Upper lobe of right lung (tissue), 1 donor: ENCODE measurements at regions not wholly inside any gene's neighbourhood (a gene's known extent, or its start where the extent isn't known, plus 50 kb on each side); places are given as distances from the start of the nearest gene placed in this dataset.

Source experiments
- ATAC-seq: fragments of 200-7000 bp; cut with Tn5 transposase; one replicate; pipeline ENCODE4 v1.9.1; 2020; ENCODE audit warnings: mild to moderate bottlenecking, moderate library complexity
- DNase-seq: peaks from one replicate; pipeline ENCODE4 v3.0.0-alpha.2; 2020
- H3K27ac ChIP-seq: fragments of 200-600 bp; one replicate; pipeline ENCODE4 v1.8.0; 2022
- H3K27me3 ChIP-seq: fragments of 200-600 bp; one replicate; pipeline ENCODE4 v1.8.0; 2022; ENCODE audit warnings: mild to moderate bottlenecking
- H3K36me3 ChIP-seq: fragments of 200-600 bp; one replicate; pipeline ENCODE4 v1.8.0; 2022
- H3K4me1 ChIP-seq: fragments of 200-600 bp; one replicate; pipeline ENCODE4 v1.8.0; 2022
- H3K4me3 ChIP-seq: fragments of 200-600 bp; one replicate; pipeline ENCODE4 v1.8.0; 2022; ENCODE audit warnings: mild to moderate bottlenecking
- H3K9me3 ChIP-seq: fragments of 200-600 bp; one replicate; pipeline ENCODE4 v1.8.0; 2022
- intact Hi-C: fragments of 100-400 bp; cut with DNase I; formaldehyde crosslinking; loops from one replicate; pipeline ENCODE4 v1.11.0; 2022
- TF ChIP-seq, protein P1 (sequence below): fragments of 200-600 bp; IDR thresholded peaks from one replicate; pipeline ENCODE4 v1.8.0; 2022; ENCODE audit warnings: antibody characterized with exemption
- donor health status: DM: no; HTN: yes; CAD: no; lungs with severe emphysema.

DNA sequence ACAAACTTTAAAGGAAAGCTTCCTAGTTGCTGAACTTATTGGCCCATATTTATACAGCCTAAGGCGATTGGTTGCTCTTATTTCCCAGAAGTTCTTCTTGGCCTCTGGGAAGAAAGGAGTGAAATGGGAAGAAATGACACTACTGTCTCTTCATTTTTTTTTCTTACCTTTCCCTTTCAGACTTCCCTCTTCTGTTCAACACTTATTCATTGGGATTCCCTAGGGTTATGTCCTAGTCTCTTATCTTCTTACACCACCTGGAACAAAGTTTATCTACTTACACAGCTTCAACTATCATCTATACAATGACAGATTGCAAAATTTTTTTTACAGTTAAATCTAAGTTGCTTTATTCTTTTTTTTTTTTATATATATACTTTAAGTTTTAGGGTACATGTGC lies 68.0 kb downstream of the SNX12 start:
- Histone ChIP-seq H3K36me3 (no peaks in the 10 kb centered on the region), H3K27ac (no peak overlapping the region), H3K4me1 (no peaks in the 10 kb centered on the region), H3K4me3 (no peak overlapping the region), H3K9me3 (no peaks in the 10 kb centered on the region), H3K27me3 (no peaks in the 10 kb centered on the region)
- intact Hi-C loops = no loop called here
- no peak for DNase-seq
- TF ChIP-seq, protein P1, sequence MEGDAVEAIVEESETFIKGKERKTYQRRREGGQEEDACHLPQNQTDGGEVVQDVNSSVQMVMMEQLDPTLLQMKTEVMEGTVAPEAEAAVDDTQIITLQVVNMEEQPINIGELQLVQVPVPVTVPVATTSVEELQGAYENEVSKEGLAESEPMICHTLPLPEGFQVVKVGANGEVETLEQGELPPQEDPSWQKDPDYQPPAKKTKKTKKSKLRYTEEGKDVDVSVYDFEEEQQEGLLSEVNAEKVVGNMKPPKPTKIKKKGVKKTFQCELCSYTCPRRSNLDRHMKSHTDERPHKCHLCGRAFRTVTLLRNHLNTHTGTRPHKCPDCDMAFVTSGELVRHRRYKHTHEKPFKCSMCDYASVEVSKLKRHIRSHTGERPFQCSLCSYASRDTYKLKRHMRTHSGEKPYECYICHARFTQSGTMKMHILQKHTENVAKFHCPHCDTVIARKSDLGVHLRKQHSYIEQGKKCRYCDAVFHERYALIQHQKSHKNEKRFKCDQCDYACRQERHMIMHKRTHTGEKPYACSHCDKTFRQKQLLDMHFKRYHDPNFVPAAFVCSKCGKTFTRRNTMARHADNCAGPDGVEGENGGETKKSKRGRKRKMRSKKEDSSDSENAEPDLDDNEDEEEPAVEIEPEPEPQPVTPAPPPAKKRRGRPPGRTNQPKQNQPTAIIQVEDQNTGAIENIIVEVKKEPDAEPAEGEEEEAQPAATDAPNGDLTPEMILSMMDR = no peak
- ATAC-seq = no peak

DNA sequence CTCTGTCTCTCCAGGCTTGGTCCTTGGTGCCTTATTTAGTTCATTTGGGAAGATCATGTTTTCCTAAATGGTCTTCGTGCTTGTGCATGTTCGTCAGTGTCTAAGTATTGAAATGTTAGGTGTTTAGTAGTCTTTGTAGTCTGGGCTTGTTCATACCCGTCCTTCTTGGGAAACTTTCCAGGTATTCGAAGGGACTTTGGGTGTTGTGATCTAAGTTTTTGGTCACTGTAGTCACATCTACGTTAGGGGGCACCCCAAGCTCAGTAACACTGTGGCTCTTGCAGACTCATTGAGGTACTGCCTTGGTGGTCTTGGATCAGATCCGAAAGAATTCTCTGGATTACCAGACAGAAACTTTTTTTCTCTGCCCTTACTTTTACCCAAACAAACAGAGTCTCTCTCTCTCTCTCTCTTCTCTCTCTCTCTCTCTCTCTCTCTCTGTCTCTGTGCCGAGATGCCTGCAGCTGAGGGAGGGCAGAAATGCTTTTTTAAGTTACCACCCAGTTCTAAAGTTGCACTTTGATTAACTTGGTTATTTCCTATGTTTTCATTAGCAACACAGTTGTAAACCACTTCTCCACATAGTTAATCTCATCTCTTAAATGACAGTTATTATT lies 67.6 kb upstream of the SLC7A3 start:
- no peaks in the 10 kb centered on the region for H3K4me1 ChIP-seq
- H3K27me3 ChIP-seq = no peaks in the 10 kb centered on the region
- no peak overlapping the region for H3K27ac ChIP-seq
- intact Hi-C loops = no loop called here
- TF ChIP-seq, protein P1 = peak; percentile 26
- no peak overlapping the region for H3K4me3 ChIP-seq
- no peaks in the 10 kb centered on the region for H3K9me3 ChIP-seq
- ATAC-seq = no peak
- H3K36me3 ChIP-seq = no peaks in the 10 kb centered on the region
- DNase-seq = no peak

DNA sequence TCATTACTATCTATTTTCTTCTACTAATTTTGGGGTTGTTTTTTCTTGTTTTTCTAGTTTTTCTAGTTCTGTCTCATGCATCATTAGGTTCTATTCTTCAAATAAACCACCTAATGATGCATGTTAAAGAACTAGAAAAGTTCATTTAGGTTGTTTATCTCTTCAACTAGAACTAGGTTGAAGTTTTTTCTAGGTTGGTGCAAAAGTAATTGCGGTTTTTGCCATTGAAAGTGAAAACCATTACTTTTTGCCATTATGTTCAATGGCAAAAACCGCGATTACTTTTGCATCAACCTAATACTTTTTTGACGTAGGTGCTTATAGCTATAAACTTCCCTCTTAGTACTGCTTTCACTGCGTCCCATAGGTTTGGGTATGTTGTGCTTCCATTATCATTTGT lies 64.4 kb upstream of the SLC7A3 start:
- Histone ChIP-seq H3K27ac (no peak overlapping the region), H3K4me3 (no peak overlapping the region), H3K4me1 (no peaks in the 10 kb centered on the region), H3K27me3 (no peaks in the 10 kb centered on the region), H3K9me3 (no peaks in the 10 kb centered on the region), H3K36me3 (no peaks in the 10 kb centered on the region)
- DNase-seq (no peak), ATAC-seq (no peak)
- TF ChIP-seq, protein P1 = no peak
- intact Hi-C loops = no loop called here

DNA sequence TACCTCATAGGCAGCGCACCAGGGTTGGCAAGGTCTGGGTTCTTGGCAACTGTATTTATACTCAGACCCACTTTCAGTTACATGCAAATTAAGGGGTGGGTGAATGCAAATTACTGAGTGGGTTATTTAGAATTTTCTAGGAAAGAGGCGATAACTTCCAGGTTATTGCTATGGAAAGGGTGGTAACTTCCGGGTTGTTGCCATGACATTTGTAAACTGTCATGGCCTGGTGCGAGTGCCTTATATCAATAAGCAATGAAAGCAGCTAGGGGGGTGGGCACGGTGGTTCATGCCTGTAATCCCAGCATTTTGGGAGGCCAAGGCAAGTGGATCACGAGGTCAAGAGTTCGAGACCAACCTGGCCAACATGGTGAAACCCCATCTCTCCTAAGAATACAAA lies 57.5 kb upstream of the SLC7A3 start:
- Histone ChIP-seq H3K27ac (no peak overlapping the region), H3K36me3 (no peaks in the 10 kb centered on the region), H3K27me3 (no peaks in the 10 kb centered on the region), H3K9me3 (no peaks in the 10 kb centered on the region), H3K4me1 (no peaks in the 10 kb centered on the region), H3K4me3 (no peak overlapping the region)
- TF ChIP-seq, protein P1 = no peak
- ATAC-seq (no peak), DNase-seq (no peak)
- intact Hi-C loops = no loop called here
